B cell (primary cell): ENCODE measurements at regions not wholly inside any gene's neighbourhood (a gene's known extent, or its start where the extent isn't known, plus 50 kb on each side); places are given as distances from the start of the nearest gene placed in this dataset.

Experiments used
- ATAC-seq: fragments of 200-7000 bp; cut with Tn5 transposase; one replicate; pipeline ENCODE4 v1.10.0; 2021; ENCODE audit warnings: low read depth, mild to moderate bottlenecking, moderate number of reproducible peaks, moderate library complexity
- CTCF ChIA-PET: fragments of 350-600 bp; sonication (Branson Sonifier 250); formaldehyde crosslinking; loops from one replicate; lab custom pipeline; 2021; ENCODE audit warnings: antibody characterized with exemption, inconsistent platforms; lab: Charles Lee
- POLR2A ChIA-PET: fragments of 350-600 bp; sonication (Branson Sonifier 250); formaldehyde crosslinking; loops from one replicate; lab custom pipeline; 2021; ENCODE audit warnings: antibody characterized with exemption; lab: Charles Lee
- DNase-seq: peaks from one replicate; pipeline ENCODE4 v3.0.0; 2013
- H2AFZ ChIP-seq: 2 replicates; pipeline ENCODE4 v1.6.1; 2012; ENCODE audit warnings: mild to moderate bottlenecking, low read depth, low read length; ENCODE audit not compliant: insufficient read depth, poor library complexity, severe bottlenecking
- H3K27ac ChIP-seq, 2 donors: 1 replicate in 1 of 2; 2 replicates in 1 of 2; pipeline ENCODE4 v1.5.1; 2012 to 2013; ENCODE audit warnings: low read length in 2 of 2, mild to moderate bottlenecking in 2 of 2, moderate library complexity in 1 of 2
- H3K27me3 ChIP-seq, 4 experiments: fragments of 200-600 bp in 1 of 4; sonication (generic) in 1 of 4; replicated peaks in 1 of 4; 1 replicate in 2 of 4; 2 replicates in 2 of 4; pipeline versions ENCODE4 v1.6.1 to v1.7.0; 2013 to 2016; ENCODE audit warnings: low read length in 3 of 4, mild to moderate bottlenecking in 2 of 4, mixed read lengths in 1 of 4, moderate library complexity in 1 of 4; ENCODE audit not compliant: insufficient read depth in 4 of 4, control insufficient read depth in 3 of 4; ENCODE audit errors: control extremely low read depth in 1 of 4
- H3K36me3 ChIP-seq, 2 experiments: replicated peaks in 1 of 2; 1 replicate in 1 of 2; 2 replicates in 1 of 2; pipeline versions ENCODE4 v1.6.1 to v1.7.1; 2013; ENCODE audit warnings: low read length in 1 of 2; ENCODE audit not compliant: insufficient read depth in 2 of 2, control insufficient read depth in 1 of 2; ENCODE audit errors: control extremely low read depth in 1 of 2, extremely low read depth in 1 of 2
- H3K4me1 ChIP-seq, 2 donors: fragments of 200-600 bp in 1 of 2; sonication (generic) in 1 of 2; 1 replicate in 1 of 2; 2 replicates in 1 of 2; pipeline versions ENCODE4 v1.5.1 to v1.6.1; 2013 to 2017; ENCODE audit warnings: low read length in 2 of 2; ENCODE audit not compliant: control insufficient read depth in 2 of 2, insufficient read depth in 2 of 2
- H3K4me2 ChIP-seq: replicated peaks from 2 replicates; pipeline ENCODE3; 2012; ENCODE audit warnings: mild to moderate bottlenecking, low read depth, low read length; ENCODE audit not compliant: poor library complexity, severe bottlenecking
- H3K4me3 ChIP-seq, 5 experiments: fragments of 200-600 bp in 1 of 5; sonication (generic) in 1 of 5; 1 replicate in 3 of 5; 2 replicates in 2 of 5; pipeline versions ENCODE4 v1.5.1 to v1.7.0; 2011 to 2016; ENCODE audit warnings: low read length in 4 of 5, mild to moderate bottlenecking in 4 of 5, low read depth in 2 of 5, control low read depth in 1 of 5, moderate library complexity in 1 of 5; ENCODE audit not compliant: insufficient read depth in 1 of 5; ENCODE audit errors: control extremely low read depth in 1 of 5, extremely low read depth in 1 of 5
- H3K79me2 ChIP-seq: fragments of 200-600 bp; sonication (generic); one replicate; pipeline ENCODE4 v1.6.0; 2016; ENCODE audit warnings: low read length; ENCODE audit not compliant: control insufficient read depth, insufficient read depth
- H3K9ac ChIP-seq: fragments of 200-600 bp; sonication (generic); 2 replicates; pipeline ENCODE4 v1.6.1; 2017; ENCODE audit warnings: mild to moderate bottlenecking, low read length, moderate library complexity
- H3K9me3 ChIP-seq, 3 donors: one replicate each; pipeline versions ENCODE4 v1.6.1 to v1.7.1; 2013; ENCODE audit warnings: low read length in 2 of 3; ENCODE audit not compliant: control insufficient read depth in 2 of 3, insufficient read depth in 1 of 3; ENCODE audit errors: control extremely low read depth in 1 of 3
- H4K20me1 ChIP-seq: 2 replicates; pipeline ENCODE4 v1.6.0; 2012; ENCODE audit warnings: mild to moderate bottlenecking, low read length; ENCODE audit not compliant: insufficient read depth, control insufficient read depth, poor library complexity, severe bottlenecking
- H3K27ac Mint-ChIP-seq: one replicate; pipeline ENCODE4 v1.8.0; 2021; ENCODE audit warnings: mixed read lengths
- H3K27me3 Mint-ChIP-seq: one replicate; pipeline ENCODE4 v1.8.0; 2021; ENCODE audit warnings: mixed read lengths
- H3K4me1 Mint-ChIP-seq: one replicate; pipeline ENCODE4 v1.8.0; 2021; ENCODE audit warnings: mixed read lengths
- H3K4me3 Mint-ChIP-seq: one replicate; pipeline ENCODE4 v1.8.0; 2021; ENCODE audit warnings: mixed read lengths
- H3K9me3 Mint-ChIP-seq: one replicate; pipeline ENCODE4 v1.8.0; 2022; ENCODE audit warnings: mixed read lengths; ENCODE audit not compliant: insufficient read depth
- CTCF ChIP-seq: fragments of 200-600 bp; IDR thresholded peaks from one replicate; pipeline ENCODE4 v1.8.0; 2022; ENCODE audit warnings: antibody characterized with exemption, mild to moderate bottlenecking
- EZH2 ChIP-seq: IDR thresholded peaks from 2 replicates; pipeline ENCODE4 v1.6.1; 2012; ENCODE audit warnings: borderline replicate concordance, low read depth, mild to moderate bottlenecking, moderate library complexity, low read length; ENCODE audit not compliant: insufficient read depth, poor library complexity, severe bottlenecking
- WGBS: methylation state at CpG from one replicate; pipeline ENCODE4 v1.1.5; 2013; ENCODE audit warnings: missing lambda C conversion rate; ENCODE audit not compliant: insufficient coverage; 5-methylcytosine and 5-hydroxymethylcytosine counted together
- intact Hi-C: fragments of 100-400 bp; cut with micrococcal nuclease; formaldehyde crosslinking; loops from one replicate; pipeline ENCODE4 v1.10.0; 2022

- Histone ChIP-seq H3K27ac (no peak overlapping the region), H3K4me1 (no peaks in the 10 kb centered on the region), H3K36me3 (no peaks in the 10 kb centered on the region), H3K9ac (no peak overlapping the region), H3K79me2 (no peaks in the 10 kb centered on the region), H3K4me3 (no peak overlapping the region), H3K4me2 (no peak overlapping the region), H2AFZ (no peak overlapping the region), H3K27me3 (no peaks in the 10 kb centered on the region), H4K20me1 (no peaks in the 10 kb centered on the region), H3K9me3 (peaks cover 0 to 1% (median 0%) of the 10 kb centered on the region in 3 donors)
- no peaks in the 10 kb centered on the region for H3K4me1 Mint-ChIP-seq
- no peaks in the 10 kb centered on the region for H3K27me3 Mint-ChIP-seq
- ATAC-seq (no peak), DNase-seq (no peak)
- TF ChIP-seq CTCF (no peak), EZH2 (no peak)
- intact Hi-C loops, result no loop called here
- ChIA-PET CTCF (no interaction called here), POLR2A (no interaction called here)
- H3K27ac Mint-ChIP-seq, result no peak overlapping the region
- WGBS, result no CpG with 5 or more reads among the region's 3 CpGs
- H3K9me3 Mint-ChIP-seq, result no peaks in the 10 kb centered on the region
- no peak overlapping the region for H3K4me3 Mint-ChIP-seq
Observed at GRCh38 chr13:73248154-73248553, 189.3 kb downstream of the KLF5 start.

GRCh38 chr13:73245246-73245645 is 186.4 kb downstream of the KLF5 start:
- H3K27ac ChIP-seq, result no peak overlapping the region
- no peak for TF ChIP-seq EZH2
- no peak for TF ChIP-seq CTCF
- no peaks in the 10 kb centered on the region for H4K20me1 ChIP-seq
- H3K9me3 Mint-ChIP-seq, result no peaks in the 10 kb centered on the region
- DNase-seq (no peak), ATAC-seq (no peak)
- no peaks in the 10 kb centered on the region for H3K27me3 Mint-ChIP-seq
- no peak overlapping the region for H3K9ac ChIP-seq
- no peaks in the 10 kb centered on the region for H3K36me3 ChIP-seq
- H3K4me3 Mint-ChIP-seq, result no peak overlapping the region
- H3K9me3 ChIP-seq, result peaks cover 0 to 1% (median 0%) of the 10 kb centered on the region in 3 donors
- intact Hi-C loops, result no loop called here
- H3K4me1 ChIP-seq, result no peaks in the 10 kb centered on the region
- no peak overlapping the region for H3K4me2 ChIP-seq
- no peak overlapping the region for H3K27ac Mint-ChIP-seq
- no peaks in the 10 kb centered on the region for H3K27me3 ChIP-seq
- H2AFZ ChIP-seq, result no peak overlapping the region
- no peaks in the 10 kb centered on the region for H3K79me2 ChIP-seq
- ChIA-PET CTCF (no interaction called here), POLR2A (no interaction called here)
- H3K4me3 ChIP-seq, result no peak overlapping the region
- WGBS, result no CpG with 5 or more reads among the region's 6 CpGs
- no peaks in the 10 kb centered on the region for H3K4me1 Mint-ChIP-seq
